GM21360 (cell line): ENCODE measurements at regions not wholly inside any gene's neighbourhood (a gene's known extent, or its start where the extent isn't known, plus 50 kb on each side); places are given as distances from the start of the nearest gene placed in this dataset.
"Not testable (repeated sequence)": the region's sequence is repeated elsewhere in the genome, so short reads cannot be mapped to it uniquely, and the experiment has no call there.

Source experiments
- ATAC-seq: cut with Tn5 transposase; IDR thresholded peaks from one replicate; pipeline ENCODE4 v1.9.1; 2021; ENCODE audit warnings: mild to moderate bottlenecking, moderate library complexity; ENCODE audit not compliant: unreplicated experiment

DNA sequence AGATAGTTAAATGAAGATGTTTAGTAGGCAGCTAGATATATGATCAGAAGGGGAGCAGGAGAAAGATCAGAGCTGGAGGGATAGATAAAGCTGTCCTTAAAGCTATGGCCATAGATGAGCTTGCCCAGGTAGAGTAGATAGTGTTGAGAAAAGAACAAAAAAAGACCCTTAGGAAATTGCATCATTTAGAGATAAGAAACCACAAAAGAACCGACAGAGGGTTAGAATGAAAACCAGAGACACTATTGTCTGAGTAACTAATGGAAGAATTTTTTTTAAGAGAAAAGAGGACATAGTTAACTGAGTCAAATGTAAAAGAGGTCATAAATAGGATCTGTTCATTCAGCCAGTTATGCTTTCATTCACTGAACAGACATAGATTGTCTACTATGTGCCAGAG, 101.8 kb downstream of the TNFAIP3 start:
- no peak for ATAC-seq

DNA sequence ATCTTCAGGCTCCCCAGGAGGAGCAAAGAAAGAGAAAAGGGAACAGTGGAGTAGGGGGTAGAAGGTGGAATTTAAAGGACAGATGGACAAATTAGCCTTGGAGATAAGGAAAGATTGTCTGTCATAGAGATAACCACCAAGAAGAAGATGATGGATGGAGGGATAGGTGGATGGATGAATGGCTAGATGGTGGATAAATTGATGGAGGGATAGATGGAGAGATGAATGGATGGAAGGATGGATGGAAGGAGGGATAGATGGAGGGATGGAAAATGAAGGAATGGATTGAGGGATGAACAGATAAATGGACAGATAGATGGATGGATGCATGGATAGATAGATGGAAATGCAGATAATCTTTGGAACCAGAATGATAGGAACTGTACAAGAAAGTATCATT, 102.8 kb downstream of the TNFAIP3 start:
- no peak for ATAC-seq

DNA sequence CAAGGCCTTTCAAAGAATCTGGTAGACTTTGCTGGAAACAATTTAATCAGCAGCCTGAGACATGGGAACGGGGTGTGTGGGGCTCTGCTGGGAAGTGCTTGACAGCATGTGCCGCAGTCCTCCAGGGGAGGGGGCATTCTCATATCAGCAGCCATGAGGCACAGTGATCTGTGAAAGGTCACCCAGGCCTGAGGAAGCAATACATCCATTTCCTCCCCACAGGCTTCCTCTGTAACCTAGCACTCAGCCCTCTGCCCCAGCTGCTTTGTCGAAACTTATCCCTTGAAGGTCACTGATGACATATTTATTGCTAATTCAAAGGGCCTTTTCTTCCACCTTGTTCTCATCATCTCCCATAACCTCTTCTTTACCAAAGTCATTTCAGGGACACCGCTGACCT, 103.3 kb downstream of the TNFAIP3 start:
- ATAC-seq: no peak

DNA sequence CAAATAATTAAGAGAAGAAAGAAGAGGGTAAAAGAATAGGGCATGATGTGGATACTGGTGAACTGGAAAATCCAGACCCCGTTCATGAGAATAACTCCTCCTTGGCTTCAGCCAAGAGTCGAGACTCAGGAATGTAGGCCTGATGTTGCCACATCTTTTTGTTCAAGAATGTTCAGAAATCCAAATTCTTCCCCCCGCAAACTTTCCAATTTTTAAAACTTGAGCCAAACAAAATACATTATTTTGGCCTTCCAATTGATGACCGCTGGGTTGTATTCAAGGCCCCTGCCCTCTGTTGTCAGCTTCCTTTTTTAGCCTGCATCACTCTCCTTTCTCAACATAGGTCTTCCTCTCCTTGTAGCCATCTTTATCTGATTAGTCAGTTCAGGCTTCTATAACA, 106.1 kb downstream of the TNFAIP3 start:
- no peak for ATAC-seq

DNA sequence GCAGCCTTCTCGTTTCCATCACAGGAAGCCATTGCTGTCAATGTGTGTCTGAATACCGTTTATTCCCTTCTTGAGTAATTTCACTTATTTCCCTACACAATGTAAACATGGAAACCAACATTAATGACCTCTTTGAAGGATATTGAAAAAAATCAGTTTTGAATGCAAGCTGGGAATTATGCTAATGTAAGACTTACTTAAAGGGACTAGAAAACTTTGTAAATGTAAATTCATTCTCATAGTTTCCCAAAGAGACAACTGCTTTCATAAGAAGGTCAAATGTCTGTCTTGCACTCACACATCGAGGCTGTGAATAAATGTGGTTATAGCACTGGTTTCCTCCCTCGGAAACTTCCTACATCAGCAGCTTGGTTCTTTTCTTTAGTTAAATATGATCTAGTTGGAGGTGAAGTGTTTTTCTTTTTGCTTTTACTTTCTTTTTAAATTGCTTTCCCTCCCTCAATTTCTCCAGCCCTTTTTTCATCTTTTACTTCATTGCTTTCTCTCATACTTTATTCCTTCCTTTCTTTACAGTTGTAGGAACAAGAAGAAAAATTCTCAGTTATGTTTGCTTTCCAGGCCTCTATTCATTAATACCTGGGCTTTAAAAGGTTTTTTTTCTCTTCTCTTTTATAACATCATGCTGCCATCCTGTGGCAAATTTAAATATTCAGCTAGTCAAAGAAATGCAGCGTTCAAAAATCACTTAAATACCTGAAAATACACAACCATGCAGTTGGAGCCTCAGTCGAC, 108.3 kb downstream of the TNFAIP3 start:
- ATAC-seq: no peak

DNA sequence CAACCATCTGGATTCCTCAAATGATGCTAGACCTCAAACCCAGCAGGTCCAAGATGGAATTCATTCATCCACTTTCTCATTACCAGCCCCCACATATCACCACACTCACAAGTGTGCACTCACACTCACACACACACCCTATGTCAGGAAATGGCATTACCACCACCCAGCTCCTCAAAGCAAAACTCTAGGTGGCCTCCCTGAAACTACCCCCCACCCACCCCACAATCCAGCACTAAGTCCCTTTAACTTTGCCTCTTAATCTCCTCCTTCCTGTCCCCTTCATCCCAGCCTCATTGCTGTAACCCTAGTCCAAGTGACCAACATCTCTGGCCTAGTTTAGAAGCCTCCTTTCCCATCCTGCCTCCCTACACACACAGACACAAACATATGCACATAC, 109.4 kb downstream of the TNFAIP3 start:
- ATAC-seq: no peak

DNA sequence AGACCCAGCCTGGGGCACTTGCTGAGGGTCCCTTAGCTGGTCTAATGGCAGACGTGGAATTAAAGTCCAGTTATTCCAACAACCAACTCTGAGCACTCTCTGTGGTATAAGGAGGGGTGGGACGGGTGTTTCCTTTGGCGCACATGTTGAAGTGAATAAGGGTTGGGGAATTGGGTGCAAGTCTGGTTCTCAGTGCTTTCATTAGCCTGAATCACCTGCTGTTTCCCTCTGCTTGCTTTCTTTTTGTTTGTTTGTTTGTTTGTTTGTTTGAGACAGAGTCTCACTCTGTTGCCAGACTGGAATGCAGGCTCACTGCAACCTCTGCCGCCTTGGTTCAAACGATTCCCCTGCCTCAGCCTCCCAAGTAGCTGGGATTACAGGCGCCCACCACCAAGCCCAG, 110.1 kb downstream of the TNFAIP3 start:
- no peak for ATAC-seq

DNA sequence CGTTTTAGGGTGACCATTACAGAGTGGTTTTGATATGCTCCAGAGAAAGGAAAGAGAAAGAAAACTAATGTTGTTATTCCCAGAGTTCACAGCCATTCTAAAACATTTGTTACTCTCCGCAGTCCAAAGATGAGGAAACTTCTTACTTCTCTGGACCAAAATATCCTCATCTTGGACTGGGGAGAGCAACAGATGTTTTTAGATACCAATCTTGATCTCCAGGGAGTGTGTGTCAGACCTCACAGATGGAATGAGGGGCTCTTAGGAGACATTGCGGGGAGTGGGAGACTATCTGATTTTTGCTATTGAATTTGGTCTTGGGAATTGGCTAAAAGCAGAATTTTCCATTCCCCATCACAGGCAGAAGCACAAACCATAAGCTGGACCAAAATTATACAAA, 110.8 kb downstream of the TNFAIP3 start:
- no peak for ATAC-seq

DNA sequence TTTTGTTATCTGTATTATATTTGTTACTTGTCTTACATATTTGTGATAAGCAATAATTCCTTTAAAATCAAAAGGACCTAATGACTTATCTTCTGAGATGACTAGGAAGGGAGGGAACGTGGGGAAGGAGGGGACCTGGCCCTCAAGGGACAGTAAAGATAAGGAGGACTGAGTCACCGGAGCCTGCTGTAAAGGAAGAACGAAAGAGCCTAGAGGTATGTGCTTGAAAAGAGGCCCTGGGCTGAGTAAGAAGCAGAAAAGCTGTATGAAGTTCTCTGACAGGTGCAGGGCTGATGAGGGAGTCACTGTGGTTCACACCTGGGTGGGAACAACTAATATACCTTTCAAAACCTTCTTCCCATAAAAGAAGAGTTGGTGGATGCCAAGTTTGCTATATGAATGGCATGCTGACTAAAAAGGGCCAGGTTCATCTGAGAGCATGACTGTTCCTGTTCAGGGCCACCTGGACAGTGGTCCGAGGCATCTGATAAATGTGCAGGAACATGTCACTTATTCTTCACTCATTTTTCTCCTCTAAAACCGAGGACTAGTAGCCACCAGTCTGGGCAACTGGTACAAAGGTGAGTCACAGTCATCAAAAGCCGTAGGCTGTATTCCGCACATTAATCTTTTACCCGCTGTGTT, 111.3 kb downstream of the TNFAIP3 start:
- ATAC-seq: no peak

DNA sequence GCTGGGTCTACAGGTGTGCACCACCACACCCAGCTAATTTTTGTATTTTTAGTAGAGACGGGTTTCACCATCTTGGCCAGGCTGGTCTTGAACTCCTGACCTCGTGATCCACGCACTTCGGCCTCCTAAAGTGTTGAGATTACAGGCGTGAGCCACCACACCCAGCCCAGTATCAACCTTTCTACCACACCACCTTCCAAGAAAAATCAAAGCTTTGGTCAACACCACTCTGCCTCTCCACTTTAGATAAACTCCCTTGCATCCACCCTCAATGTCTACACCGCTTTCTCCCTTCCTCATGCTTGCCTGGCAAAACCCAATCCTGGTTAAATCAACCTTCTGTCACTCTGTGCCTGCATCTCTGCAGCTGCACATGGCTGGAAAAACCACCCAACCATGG, 112.2 kb downstream of the TNFAIP3 start:
- not testable (repeated sequence) for ATAC-seq

DNA sequence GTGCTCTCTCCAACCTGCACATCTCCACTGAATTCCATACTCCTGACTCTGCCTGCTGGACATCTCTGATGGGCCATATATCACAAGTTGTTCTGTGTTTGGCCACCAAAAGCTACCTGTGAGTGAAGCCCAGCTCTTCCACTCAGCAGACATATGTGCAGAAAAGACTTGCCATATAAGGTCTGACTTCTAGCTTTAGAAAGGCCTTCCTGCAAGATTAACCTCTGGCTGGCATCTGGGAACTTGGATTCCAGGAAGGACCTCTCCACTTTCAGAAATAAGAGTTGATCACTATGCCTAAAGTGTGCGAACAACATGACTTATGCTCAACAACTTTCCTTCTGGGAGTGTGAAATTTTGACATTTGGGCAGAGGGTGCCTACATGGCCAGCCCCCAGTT, 113.7 kb downstream of the TNFAIP3 start:
- no peak for ATAC-seq

DNA sequence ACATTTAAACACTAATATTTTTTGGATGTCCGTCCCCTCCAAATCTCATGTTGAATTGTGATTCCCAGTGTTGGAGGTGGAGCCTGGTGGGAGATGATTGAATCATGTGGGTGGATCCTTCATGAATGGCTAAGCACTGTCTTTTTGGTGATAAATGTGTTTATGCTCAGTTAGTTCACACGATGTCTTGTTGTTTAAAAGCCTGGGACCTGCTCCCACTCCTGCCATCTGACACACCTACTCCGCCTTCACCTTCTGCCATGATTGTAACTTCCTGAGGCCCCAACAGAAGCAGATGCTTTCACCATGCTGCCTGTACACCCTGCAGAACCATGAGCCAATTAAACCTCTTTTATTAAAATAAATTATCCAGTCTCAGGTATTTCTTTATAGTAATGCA, 114.7 kb downstream of the TNFAIP3 start:
- ATAC-seq: no peak

DNA sequence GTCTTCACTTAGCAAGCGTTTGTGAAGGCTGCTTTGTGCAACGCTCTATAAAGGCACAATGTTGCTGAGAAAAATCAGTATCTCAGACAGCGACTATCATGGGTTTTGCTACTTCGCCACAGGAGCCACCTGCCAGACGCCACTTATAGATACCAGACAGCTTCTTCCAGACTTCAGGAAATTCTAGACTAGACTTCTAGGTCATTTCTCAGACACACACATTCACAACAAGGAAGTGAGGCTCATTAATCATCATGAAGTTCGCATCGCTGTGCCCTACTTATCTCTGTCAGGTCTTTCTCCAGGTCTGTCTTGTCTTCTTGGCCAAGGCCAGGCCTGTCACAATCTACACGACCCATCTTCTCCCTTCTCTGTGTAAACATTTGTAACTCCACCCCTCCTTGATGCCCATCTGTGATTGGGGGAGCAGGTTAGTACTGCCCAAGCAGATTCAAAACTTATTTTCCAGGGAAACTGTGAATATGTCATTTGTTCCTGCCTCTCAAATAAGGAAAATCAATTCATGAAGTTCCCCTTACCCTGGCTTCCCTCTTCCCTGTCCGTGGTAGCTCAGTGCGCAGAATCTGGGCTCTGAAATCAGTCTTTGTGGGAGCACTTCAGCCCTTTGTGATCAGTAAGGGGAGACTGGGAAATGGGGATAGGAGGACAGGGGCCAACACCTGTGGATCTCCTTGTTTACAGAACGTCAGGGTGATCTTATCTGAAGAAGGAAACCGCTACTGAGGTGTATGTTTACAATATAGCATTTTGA, 115.5 kb downstream of the TNFAIP3 start:
- no peak for ATAC-seq

DNA sequence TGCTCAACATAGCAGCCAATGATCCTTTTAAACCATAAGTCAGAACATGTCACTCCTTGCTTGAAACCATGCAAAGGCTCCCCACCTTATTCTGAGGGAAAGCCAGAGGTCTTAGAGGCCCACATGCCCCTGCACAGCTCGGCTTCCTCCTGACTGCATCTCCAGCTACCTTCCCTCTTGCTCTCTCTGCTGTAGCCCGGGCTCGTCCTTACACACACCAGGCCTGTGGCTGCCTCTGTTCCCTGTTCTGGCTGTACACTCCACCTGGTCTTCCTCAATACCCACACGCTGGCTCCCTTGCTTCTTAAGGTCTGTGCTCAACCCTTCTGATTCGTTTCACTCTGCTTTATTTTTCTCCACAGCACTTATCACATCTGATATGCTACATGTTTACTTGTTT, 116.2 kb downstream of the TNFAIP3 start:
- no peak for ATAC-seq

DNA sequence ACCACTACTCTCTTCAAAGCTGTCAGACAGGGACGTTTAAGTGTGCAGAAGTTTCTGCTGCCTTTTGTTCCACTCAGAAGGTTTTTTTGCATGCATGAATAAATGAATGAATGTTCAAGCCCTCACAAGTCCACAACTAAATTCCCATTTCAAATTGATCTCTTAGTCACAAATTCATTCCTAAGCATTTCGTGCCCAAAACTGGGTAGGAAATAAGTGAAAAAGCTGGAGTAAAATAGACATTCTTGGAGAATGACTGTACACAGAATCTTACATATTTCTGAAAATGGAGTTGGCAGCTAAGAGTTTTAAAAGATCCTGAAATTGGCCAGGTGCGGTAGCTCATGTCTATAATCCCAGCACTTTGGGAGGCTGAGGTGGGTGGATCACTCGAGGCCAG, 117.6 kb downstream of the PERP start:
- no peak for ATAC-seq

DNA sequence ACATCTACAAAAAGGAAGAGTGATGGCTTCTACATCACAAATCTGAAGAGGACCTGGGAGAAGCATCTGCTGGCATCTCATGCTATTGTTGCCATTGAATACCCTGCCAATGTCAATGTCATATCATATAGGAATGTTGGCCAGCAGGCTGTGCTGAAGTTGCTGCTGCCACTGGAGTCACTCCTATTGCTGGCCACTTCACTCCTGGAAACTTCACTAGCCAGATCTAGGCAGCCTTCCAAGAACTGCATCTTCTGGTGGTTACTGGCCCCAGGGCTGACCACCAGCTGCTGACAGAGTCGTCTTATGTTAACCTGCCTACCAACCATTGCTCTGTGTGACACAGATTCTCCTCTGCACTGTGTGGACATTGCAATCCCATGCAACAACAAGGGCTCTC, 111.8 kb downstream of the PERP start:
- ATAC-seq: no peak

DNA sequence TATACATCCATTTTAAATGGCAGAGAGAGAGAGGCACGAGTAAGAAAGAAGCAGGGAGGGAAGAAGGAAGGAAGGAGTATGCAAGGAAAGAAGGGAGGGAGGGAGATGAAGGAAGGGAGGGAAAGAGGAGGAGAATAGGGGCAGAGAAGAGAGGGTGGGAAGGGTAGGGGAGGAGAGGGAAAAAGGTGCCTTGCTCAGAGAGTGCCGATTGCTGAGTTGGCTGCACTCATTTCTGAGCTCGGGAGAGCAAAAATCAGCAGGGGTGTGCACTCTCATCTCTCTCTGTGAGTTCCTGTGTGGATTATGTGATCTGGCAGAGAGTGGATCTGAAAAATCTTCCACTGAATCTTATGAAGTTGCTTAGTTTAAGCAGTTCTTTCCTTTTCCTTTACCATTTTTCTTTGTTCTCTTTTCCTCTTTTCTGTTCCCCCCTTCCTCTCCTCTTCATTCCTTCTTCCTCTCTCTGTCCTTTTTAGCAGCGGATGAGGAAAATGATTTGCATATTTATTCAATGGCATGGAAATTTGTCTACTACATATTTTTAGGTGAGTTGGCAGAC, 108.7 kb downstream of the PERP start:
- no peak for ATAC-seq

DNA sequence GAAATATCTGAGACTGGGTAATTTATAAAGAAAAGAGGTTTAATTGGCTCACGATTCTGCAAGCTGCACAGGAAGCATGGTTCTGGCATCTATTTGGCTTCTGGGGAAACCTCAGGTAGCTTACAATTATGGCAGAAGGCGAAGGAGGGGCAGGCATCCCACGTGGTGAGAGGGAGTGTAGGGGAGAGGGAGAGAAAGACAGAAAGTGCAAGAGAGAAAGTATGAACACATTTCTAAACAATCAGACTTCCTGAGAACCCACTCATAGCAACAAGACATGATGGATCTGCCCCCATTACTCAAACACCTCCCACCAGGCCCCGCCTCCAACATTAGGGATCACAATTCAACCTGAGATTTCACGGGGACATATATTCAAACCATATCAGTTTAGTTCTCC, 107.4 kb downstream of the PERP start:
- no peak for ATAC-seq

DNA sequence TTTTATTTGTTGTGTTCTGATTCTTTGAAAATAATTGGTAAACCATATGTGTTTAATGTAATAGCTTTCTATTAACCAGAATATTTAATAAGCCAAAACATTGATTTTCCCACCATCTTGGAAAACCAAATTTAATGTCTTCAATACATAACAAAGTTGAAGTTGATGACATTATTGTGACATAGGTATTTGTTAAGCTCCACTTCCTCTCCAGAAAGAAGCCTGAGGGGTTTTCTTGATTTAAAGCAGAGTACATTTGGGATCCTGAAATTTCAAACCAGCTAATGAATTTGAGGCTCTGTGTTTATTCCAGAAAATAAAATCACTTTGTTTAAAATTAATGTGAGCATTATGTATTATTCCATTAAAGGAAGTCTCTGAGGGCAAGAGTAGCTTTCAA, 106.3 kb downstream of the PERP start:
- no peak for ATAC-seq

DNA sequence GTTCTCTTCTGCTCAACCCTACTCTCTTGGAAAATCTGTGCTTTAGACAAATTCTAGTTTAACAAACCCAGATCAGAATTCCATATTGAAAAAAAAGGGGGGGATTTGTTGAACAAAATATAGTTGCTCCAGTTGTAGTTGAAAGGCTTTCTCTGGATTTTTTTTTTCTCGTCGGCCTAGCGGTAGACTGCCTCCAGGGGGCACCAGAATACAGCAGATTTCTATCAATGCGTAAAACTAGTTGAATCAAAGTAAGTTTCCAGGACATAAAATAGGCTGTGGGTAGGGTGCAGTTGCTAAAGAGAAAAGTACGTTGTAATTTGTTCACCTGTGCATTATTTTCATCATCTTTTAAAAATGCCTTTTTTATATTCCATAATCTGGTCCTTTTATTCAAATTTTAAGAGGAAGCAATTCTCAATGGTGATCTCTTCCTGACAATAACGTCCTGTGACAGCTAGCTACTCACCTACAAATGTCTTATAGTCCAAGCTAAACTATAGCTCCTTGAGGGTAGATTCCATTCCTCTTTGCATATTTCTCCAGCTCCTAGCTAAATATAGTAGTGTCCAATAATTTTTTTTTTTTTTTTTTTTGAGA, 105.4 kb downstream of the PERP start:
- no peak for ATAC-seq
